ENCODE measurements at regions not wholly inside any gene's neighbourhood (a gene's known extent, or its start where the extent isn't known, plus 50 kb on each side); places are given as distances from the start of the nearest gene placed in this dataset.
"Not testable (repeated sequence)": the region's sequence is repeated elsewhere in the genome, so short reads cannot be mapped to it uniquely, and the experiment has no call there.

- DNase-seq = no peak
Measured at GRCh38 chr2:192828947-192829346, 634.2 kb upstream of the TMEFF2 start.

GRCh38 chr2:192828175-192828574 lies 633.4 kb upstream of the TMEFF2 start:
- DNase-seq = no peak

- no peak for DNase-seq
Measured at GRCh38 chr2:192827735-192828134, 633.0 kb upstream of the TMEFF2 start.

GRCh38 chr2:192814376-192814775 lies 619.6 kb upstream of the TMEFF2 start:
- DNase-seq = no peak

- DNase-seq = no peak
Measured at GRCh38 chr2:192813341-192813740, 618.6 kb upstream of the TMEFF2 start.

- no peak for DNase-seq
Measured at GRCh38 chr2:192809173-192809572, 614.4 kb upstream of the TMEFF2 start.

GRCh38 chr2:192783643-192784042 lies 588.9 kb upstream of the TMEFF2 start:
- no peak for DNase-seq

- DNase-seq = no peak
Measured at GRCh38 chr2:192775459-192776262, 580.9 kb upstream of the TMEFF2 start.

GRCh38 chr2:192775011-192775410 lies 580.3 kb upstream of the TMEFF2 start:
- DNase-seq = no peak

- no peak for DNase-seq
Measured at GRCh38 chr2:192773044-192773443, 578.3 kb upstream of the TMEFF2 start.

- no peak for DNase-seq
Measured at GRCh38 chr2:192749611-192750200, 555.0 kb upstream of the TMEFF2 start.

GRCh38 chr2:192741889-192742288 lies 547.2 kb upstream of the TMEFF2 start:
- DNase-seq = no peak

- DNase-seq = no peak
Measured at GRCh38 chr2:192735447-192735846, 540.7 kb upstream of the TMEFF2 start.

GRCh38 chr2:192729369-192729768 lies 534.6 kb upstream of the TMEFF2 start:
- no peak for DNase-seq

- no peak for DNase-seq
Measured at GRCh38 chr2:192725991-192726390, 531.3 kb upstream of the TMEFF2 start.

- DNase-seq = no peak
Measured at GRCh38 chr2:192719629-192720028, 524.9 kb upstream of the TMEFF2 start.

GRCh38 chr2:192718340-192718739 lies 523.6 kb upstream of the TMEFF2 start:
- no peak for DNase-seq

- DNase-seq = no peak
Measured at GRCh38 chr2:192700934-192701333, 506.2 kb upstream of the TMEFF2 start.

- DNase-seq = no peak
Measured at GRCh38 chr2:192697880-192698279, 503.1 kb upstream of the TMEFF2 start.

GRCh38 chr2:192696857-192697256 lies 502.1 kb upstream of the TMEFF2 start:
- no peak for DNase-seq

- DNase-seq = no peak
Measured at GRCh38 chr2:192687015-192687414, 492.3 kb upstream of the TMEFF2 start.

GRCh38 chr2:192682511-192682910 lies 487.8 kb upstream of the TMEFF2 start:
- DNase-seq = not testable (repeated sequence)

GRCh38 chr2:192675681-192676080 lies 480.9 kb upstream of the TMEFF2 start:
- DNase-seq = no peak

- DNase-seq = no peak
Measured at GRCh38 chr2:192669505-192670091, 474.9 kb upstream of the TMEFF2 start.
